Activated CD4-positive, alpha-beta T cell treated with anti-CD3 and anti-CD28 coated beads, Interleukin-10, Interleukin-2, amounts not matched to agents 100 ng/mL and 50 ng/mL, durations not matched to agents 16 hours and 8 hours (primary cell): ENCODE measurements at regions not wholly inside any gene's neighbourhood (a gene's known extent, or its start where the extent isn't known, plus 50 kb on each side); places are given as distances from the start of the nearest gene placed in this dataset.

ENCODE experiments used
- DNase-seq: peaks from one replicate; pipeline ENCODE4 v3.0.0-alpha.2; 2020

- DNase-seq, result no peak
Measured at GRCh38 chr4:46684041-46684440, 225.0 kb downstream of the COX7B2 start.

GRCh38 chr4:46676364-46676763, 232.7 kb downstream of the COX7B2 start:
- no peak for DNase-seq

- DNase-seq, result no peak
Measured at GRCh38 chr4:46674326-46674725, 234.7 kb downstream of the COX7B2 start.

- DNase-seq, result no peak
Measured at GRCh38 chr4:46667790-46668189, 241.3 kb downstream of the COX7B2 start.

GRCh38 chr4:46656071-46656470, 253.0 kb downstream of the COX7B2 start:
- DNase-seq, result no peak

GRCh38 chr4:46653842-46654241, 255.2 kb downstream of the COX7B2 start:
- DNase-seq, result no peak

GRCh38 chr4:46649390-46649789, 259.5 kb upstream of the GABRA2 start:
- no peak for DNase-seq

- peak; percentile 43 for DNase-seq
Measured at GRCh38 chr4:46648088-46648744, 258.3 kb upstream of the GABRA2 start.

GRCh38 chr4:46645126-46645525, 255.2 kb upstream of the GABRA2 start:
- DNase-seq, result no peak
